ENCODE measurements at regions not wholly inside any gene's neighbourhood (a gene's known extent, or its start where the extent isn't known, plus 50 kb on each side); places are given as distances from the start of the nearest gene placed in this dataset.

DNA sequence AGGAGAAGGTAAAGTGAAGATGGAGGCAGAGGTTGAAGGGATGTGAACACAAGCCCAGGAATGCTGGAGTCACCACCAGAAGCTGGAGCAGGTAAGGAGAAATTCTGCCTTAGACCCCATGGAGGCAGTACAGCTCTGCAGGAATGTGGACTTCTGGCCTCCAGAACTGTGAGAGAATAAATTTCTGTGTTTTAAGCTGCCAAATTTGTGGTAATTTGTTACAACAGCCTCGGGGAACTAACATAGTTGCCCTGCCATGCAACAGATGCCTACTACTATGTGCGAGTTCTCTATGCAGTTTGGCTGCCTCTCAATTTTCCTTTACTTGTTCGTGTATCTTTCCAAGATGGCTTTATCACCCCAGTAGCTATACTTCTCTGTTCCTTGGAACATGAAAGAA lies 394.1 kb downstream of the TUSC7 start:
- TF ChIP-seq, protein P1, sequence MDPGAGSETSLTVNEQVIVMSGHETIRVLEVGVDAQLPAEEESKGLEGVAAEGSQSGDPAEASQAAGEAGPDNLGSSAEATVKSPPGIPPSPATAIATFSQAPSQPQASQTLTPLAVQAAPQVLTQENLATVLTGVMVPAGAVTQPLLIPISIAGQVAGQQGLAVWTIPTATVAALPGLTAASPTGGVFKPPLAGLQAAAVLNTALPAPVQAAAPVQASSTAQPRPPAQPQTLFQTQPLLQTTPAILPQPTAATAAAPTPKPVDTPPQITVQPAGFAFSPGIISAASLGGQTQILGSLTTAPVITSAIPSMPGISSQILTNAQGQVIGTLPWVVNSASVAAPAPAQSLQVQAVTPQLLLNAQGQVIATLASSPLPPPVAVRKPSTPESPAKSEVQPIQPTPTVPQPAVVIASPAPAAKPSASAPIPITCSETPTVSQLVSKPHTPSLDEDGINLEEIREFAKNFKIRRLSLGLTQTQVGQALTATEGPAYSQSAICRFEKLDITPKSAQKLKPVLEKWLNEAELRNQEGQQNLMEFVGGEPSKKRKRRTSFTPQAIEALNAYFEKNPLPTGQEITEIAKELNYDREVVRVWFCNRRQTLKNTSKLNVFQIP (CRISPR knock-in tag; IDR thresholded peaks at IDR 0.05; ENCODE audit: borderline replicate concordance, low read depth) = no peak
- TF ChIP-seq, protein P2, sequence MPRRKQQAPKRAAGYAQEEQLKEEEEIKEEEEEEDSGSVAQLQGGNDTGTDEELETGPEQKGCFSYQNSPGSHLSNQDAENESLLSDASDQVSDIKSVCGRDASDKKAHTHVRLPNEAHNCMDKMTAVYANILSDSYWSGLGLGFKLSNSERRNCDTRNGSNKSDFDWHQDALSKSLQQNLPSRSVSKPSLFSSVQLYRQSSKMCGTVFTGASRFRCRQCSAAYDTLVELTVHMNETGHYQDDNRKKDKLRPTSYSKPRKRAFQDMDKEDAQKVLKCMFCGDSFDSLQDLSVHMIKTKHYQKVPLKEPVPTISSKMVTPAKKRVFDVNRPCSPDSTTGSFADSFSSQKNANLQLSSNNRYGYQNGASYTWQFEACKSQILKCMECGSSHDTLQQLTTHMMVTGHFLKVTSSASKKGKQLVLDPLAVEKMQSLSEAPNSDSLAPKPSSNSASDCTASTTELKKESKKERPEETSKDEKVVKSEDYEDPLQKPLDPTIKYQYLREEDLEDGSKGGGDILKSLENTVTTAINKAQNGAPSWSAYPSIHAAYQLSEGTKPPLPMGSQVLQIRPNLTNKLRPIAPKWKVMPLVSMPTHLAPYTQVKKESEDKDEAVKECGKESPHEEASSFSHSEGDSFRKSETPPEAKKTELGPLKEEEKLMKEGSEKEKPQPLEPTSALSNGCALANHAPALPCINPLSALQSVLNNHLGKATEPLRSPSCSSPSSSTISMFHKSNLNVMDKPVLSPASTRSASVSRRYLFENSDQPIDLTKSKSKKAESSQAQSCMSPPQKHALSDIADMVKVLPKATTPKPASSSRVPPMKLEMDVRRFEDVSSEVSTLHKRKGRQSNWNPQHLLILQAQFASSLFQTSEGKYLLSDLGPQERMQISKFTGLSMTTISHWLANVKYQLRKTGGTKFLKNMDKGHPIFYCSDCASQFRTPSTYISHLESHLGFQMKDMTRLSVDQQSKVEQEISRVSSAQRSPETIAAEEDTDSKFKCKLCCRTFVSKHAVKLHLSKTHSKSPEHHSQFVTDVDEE (CRISPR knock-in tag; IDR thresholded peaks at IDR 0.05) = no peak
- TF ChIP-seq ZNF8 (CRISPR knock-in tag; IDR thresholded peaks at IDR 0.05) = no peak
- TF ChIP-seq, protein P3, sequence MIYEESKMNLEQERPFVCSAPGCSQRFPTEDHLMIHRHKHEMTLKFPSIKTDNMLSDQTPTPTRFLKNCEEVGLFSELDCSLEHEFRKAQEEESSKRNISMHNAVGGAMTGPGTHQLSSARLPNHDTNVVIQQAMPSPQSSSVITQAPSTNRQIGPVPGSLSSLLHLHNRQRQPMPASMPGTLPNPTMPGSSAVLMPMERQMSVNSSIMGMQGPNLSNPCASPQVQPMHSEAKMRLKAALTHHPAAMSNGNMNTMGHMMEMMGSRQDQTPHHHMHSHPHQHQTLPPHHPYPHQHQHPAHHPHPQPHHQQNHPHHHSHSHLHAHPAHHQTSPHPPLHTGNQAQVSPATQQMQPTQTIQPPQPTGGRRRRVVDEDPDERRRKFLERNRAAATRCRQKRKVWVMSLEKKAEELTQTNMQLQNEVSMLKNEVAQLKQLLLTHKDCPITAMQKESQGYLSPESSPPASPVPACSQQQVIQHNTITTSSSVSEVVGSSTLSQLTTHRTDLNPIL (CRISPR knock-in tag; IDR thresholded peaks at IDR 0.05; ENCODE audit: low read depth) = no peak

Measured in SK-N-SH treated with all-trans-retinoic acid at 6 μM for 48 hours (cell line).